ENCODE measurements at regions not wholly inside any gene's neighbourhood (a gene's known extent, or its start where the extent isn't known, plus 50 kb on each side); places are given as distances from the start of the nearest gene placed in this dataset.

DNA sequence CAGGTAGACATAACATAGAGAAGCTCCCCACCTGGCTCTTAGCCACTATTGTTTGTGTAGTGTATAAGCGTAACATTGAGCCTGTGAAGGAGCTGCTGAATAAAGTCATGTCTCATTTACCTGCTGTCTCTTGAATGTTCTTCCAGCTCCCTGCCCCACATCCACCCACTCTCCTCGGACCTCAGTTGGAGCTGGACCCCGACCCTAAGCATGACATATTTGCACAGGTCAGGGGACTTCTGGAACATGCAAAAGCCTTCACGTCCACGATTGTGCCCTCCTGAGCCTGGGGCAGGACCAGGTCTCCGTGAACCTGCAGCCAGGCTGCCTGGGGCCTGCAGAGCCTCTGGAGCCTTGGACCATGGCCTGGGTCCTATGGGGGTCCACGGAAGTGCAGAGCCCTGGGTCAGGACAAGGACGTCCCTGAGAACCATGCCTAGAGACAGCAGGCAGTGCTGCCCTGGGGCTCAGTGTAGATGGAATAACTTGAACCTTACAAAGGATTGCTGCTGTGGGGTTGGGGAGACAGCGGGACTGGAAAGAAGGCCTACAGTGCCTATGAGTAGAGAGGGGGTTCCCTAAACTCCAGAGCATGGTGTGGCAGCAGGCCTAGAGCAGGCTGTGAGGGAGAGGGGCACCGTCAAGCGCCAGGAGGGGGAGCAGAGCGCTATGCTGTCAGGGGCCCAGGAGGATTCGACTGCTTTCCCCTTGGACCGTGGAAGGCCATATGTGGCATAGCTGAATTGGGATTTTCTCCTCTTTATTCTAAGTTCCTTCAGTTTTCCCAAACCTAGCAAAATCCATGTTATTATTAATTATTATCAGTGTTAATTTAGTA is 99.9 kb upstream of the ZNF236 start:
- TF ChIP-seq FOXK2 (IDR thresholded peaks at IDR 0.05) (no peak), SUZ12 (IDR thresholded peaks at IDR 0.05) (no peak), SP1 (IDR thresholded peaks at IDR 0.05) (no peak), HDGF (IDR thresholded peaks at IDR 0.05; ENCODE audit: borderline replicate concordance) (no peak), FOXA1 (IDR thresholded peaks at IDR 0.05) (no peak), NFRKB (IDR thresholded peaks at IDR 0.05) (no peak), L3MBTL2 (conservative IDR thresholded peaks at IDR 0.05) (no peak), CTBP1 (IDR thresholded peaks at IDR 0.05; ENCODE audit: borderline replicate concordance) (no peak), TARDBP (IDR thresholded peaks at IDR 0.05) (no peak), ZNF384 (IDR thresholded peaks at IDR 0.05) (no peak), ELF4 (IDR thresholded peaks at IDR 0.05) (no peak), FOXM1 (IDR thresholded peaks at IDR 0.05; ENCODE audit: borderline replicate concordance) (no peak), BHLHE40 (IDR thresholded peaks at IDR 0.05; ENCODE audit: borderline replicate concordance) (no peak)
